Spinal cord (tissue), 9 donors: ENCODE measurements at regions not wholly inside any gene's neighbourhood (a gene's known extent, or its start where the extent isn't known, plus 50 kb on each side); places are given as distances from the start of the nearest gene placed in this dataset.

Experiments used
- DNase-seq, 6 donors: peaks; one replicate each; pipeline versions ENCODE4 v3.0.0 to v3.0.0-alpha.2; 2013 to 2015; ENCODE audit warnings: low spot score in 6 of 6, low read depth in 4 of 6
- H3K27ac ChIP-seq: one replicate; pipeline ENCODE4 v1.5.1; 2013; ENCODE audit warnings: low read depth, low read length, control low read depth
- H3K27me3 ChIP-seq: one replicate; pipeline ENCODE4 v1.6.1; 2013; ENCODE audit warnings: low read length; ENCODE audit not compliant: control insufficient read depth, insufficient read depth
- H3K36me3 ChIP-seq: one replicate; pipeline ENCODE4 v1.6.1; 2013; ENCODE audit warnings: low read length; ENCODE audit not compliant: control insufficient read depth, insufficient read depth
- H3K4me1 ChIP-seq: one replicate; pipeline ENCODE4 v1.6.1; 2013; ENCODE audit warnings: low read length; ENCODE audit not compliant: control insufficient read depth, insufficient read depth
- H3K4me3 ChIP-seq: one replicate; pipeline ENCODE4 v1.5.1; 2013; ENCODE audit warnings: low read depth, low read length, control low read depth
- H3K9me3 ChIP-seq: one replicate; pipeline ENCODE4 v1.6.1; 2013; ENCODE audit warnings: low read length; ENCODE audit not compliant: control insufficient read depth, insufficient read depth
- WGBS: methylation state at CpG from one replicate; pipeline ENCODE4 v1.1.5; 2013; ENCODE audit warnings: missing lambda C conversion rate; ENCODE audit not compliant: insufficient coverage; 5-methylcytosine and 5-hydroxymethylcytosine counted together
- donor health status: healthy.

DNA sequence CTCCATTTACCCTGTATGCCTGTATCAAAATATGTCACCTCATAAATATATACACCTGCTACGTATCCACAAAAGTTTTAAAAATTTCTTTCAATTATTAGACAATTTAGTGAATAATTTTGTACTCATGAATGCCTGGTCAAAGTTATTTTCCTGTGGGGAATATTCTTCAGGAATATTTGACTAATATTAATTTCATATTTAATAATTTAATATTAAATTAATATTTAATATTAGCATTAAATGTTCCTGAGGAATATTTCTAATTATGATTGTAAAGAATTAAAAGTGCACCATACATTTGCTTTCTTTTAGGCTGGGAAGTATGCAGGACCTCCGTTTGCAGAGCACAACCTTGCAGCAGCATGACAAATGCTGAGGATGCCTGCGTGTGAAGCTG lies 422.7 kb downstream of the C3orf38 start:
- no peak for DNase-seq
- Histone ChIP-seq H3K27ac (no peak overlapping the region), H3K4me3 (no peak overlapping the region), H3K27me3 (no peaks in the 10 kb centered on the region), H3K36me3 (no peaks in the 10 kb centered on the region), H3K9me3 (no peaks in the 10 kb centered on the region), H3K4me1 (no peaks in the 10 kb centered on the region)
- WGBS, result 83% methylated on average over 1 of the region's 3 CpGs

DNA sequence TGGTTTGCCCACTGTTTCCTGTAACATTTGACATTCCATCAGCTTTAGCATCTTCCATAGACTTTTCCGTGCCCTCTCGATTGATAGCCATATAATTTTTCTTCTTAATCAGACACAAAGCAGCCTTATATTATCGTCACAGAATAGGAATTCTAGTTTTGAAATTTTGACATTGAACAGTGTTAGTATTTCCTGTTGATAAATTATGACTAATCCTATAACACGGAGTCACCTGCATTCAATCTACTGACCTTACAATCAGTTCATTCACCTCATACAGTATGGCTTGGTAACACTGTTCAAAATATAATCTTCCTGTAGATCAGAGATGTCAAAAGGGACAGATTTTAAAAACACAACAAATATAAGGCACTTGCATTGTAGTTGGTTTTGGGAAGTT lies 423.7 kb downstream of the C3orf38 start:
- H3K9me3 ChIP-seq, result no peaks in the 10 kb centered on the region
- no peak for DNase-seq
- H3K36me3 ChIP-seq, result no peaks in the 10 kb centered on the region
- H3K27me3 ChIP-seq, result no peaks in the 10 kb centered on the region
- WGBS, result 80% methylated on average over 1 of the region's 4 CpGs
- H3K4me3 ChIP-seq, result no peak overlapping the region
- no peak overlapping the region for H3K27ac ChIP-seq
- no peaks in the 10 kb centered on the region for H3K4me1 ChIP-seq

DNA sequence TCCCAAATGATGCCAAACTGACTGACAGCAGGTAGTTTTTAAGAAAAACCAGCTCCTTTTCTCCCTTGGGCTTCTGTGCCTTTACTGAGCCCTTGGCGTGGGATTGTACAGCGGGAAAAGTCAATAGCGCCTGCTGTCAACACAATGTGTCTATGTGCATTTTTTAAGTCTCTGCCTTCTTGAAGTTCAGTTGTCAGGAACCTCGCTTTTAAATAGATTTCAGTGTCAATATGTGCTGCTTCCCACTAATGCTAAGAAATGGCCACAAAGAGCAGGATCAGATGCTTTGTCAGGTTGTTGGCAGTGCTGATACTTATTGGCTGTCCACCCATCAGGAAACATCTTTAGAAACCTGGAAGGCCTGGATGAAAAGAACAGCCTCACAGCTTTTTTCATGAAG lies 424.4 kb downstream of the C3orf38 start:
- H3K4me1 ChIP-seq, result no peaks in the 10 kb centered on the region
- H3K27ac ChIP-seq, result no peak overlapping the region
- WGBS, result 81% methylated on average over 4 of the region's 4 CpGs
- no peaks in the 10 kb centered on the region for H3K9me3 ChIP-seq
- no peak overlapping the region for H3K4me3 ChIP-seq
- H3K27me3 ChIP-seq, result no peaks in the 10 kb centered on the region
- DNase-seq, result peak in 1 of 6 donors; percentile 40
- H3K36me3 ChIP-seq, result no peaks in the 10 kb centered on the region

DNA sequence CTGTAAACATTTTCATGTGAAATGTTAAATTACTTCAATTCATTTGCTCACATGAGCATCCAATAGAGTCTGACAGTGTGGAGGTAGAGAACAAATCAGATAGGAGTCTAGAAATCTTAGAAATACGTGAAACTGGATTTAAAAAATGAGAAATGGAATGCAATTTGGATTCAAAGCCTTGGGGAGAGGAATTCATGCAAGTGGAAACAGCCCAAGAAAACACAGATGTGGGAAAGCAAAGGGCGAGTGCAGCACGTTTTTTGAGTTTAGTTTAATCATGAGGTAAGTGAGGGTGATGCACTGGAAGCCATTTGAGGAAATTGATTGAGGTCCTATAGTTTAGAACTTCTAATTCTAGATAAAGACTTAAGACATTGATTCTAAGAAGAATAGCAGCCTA lies 434.7 kb downstream of the C3orf38 start:
- 76% methylated on average over 3 of the region's 3 CpGs for WGBS
- H3K27ac ChIP-seq, result no peak overlapping the region

DNA sequence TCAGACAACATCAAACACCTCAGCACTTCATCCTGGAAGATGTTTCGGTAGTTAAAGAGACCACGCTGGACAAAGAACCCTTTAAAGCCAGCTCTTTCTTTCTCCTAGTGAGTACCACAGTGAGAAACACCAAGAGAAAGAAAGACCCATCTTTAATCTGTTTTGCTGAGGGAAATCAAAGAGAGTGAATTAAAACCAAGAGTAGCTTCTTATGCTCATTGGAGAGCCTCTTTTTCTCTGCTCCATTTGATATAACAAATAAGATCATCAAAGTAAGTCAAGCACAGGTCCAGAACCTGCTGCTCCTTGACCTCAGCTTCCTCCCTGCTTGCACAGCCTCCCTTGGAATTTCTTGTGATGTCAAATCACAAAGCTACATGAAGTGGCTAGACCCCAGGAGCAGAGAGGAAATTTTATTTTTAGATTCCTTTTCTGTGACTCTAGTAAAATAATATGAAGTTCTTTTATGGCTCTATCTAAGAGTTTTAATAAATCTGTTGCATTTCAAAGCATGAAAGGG lies 436.4 kb downstream of the C3orf38 start:
- H3K36me3 ChIP-seq, result no peaks in the 10 kb centered on the region
- no peaks in the 10 kb centered on the region for H3K27me3 ChIP-seq
- no peaks in the 10 kb centered on the region for H3K4me1 ChIP-seq
- H3K27ac ChIP-seq, result no peak overlapping the region
- no CpG with 5 or more reads among the region's 2 CpGs for WGBS
- H3K4me3 ChIP-seq, result no peak overlapping the region
- no peaks in the 10 kb centered on the region for H3K9me3 ChIP-seq
- peak in 1 of 6 donors; percentile 12 for DNase-seq

More for the DNA sequence above, 434.7 kb downstream of the C3orf38 start:
- H3K27me3 ChIP-seq, result no peaks in the 10 kb centered on the region
- H3K36me3 ChIP-seq, result no peaks in the 10 kb centered on the region
- no peak overlapping the region for H3K4me3 ChIP-seq
- no peak for DNase-seq
- H3K4me1 ChIP-seq, result no peaks in the 10 kb centered on the region
- no peaks in the 10 kb centered on the region for H3K9me3 ChIP-seq

DNA sequence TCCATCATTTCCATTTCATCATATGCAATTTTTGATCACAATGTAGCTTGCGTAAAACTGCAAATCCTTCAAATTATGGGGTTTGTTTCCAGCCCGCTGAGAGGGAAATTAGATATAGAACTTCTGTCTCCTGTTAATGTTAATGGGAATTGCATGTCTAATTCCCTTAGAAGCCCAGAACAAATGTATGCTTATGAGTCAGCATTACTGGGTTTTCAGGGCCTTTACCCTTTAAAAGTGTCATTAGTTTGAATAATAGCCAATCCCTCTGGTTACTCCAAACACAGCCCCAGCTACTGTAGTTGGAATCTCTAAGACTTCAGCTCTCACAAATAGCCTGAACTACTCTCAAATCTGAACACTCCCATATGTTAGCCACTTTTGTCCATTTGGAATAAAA lies 439.4 kb downstream of the C3orf38 start:
- Histone ChIP-seq H3K27me3 (no peaks in the 10 kb centered on the region), H3K36me3 (no peaks in the 10 kb centered on the region), H3K27ac (no peak overlapping the region), H3K9me3 (no peaks in the 10 kb centered on the region), H3K4me3 (no peak overlapping the region), H3K4me1 (no peaks in the 10 kb centered on the region)
- peak in 1 of 6 donors; percentile 41 for DNase-seq
- WGBS, result no CpG with 5 or more reads among the region's 2 CpGs

DNA sequence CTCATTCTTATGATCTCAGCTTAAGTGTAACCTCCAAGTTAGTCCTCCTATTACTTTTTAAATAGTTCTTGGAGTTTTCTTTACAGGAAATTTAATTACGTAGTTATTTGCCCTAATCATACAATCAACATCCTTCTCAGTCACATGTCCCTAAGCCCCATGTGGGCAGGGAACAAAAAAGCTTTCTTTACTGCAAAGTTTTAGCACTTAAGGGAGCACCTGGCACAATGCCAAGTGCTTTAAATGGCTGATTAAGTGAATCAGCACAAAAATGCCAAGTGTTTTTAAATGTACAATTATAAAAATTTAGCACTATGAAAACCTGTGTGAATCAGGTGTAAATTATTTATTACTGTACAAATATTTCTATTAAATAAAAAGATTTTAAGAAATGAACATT lies 445.3 kb downstream of the C3orf38 start:
- no peak overlapping the region for H3K27ac ChIP-seq
- no CpG with 5 or more reads among the region's 1 CpG for WGBS
- no peaks in the 10 kb centered on the region for H3K9me3 ChIP-seq

DNA sequence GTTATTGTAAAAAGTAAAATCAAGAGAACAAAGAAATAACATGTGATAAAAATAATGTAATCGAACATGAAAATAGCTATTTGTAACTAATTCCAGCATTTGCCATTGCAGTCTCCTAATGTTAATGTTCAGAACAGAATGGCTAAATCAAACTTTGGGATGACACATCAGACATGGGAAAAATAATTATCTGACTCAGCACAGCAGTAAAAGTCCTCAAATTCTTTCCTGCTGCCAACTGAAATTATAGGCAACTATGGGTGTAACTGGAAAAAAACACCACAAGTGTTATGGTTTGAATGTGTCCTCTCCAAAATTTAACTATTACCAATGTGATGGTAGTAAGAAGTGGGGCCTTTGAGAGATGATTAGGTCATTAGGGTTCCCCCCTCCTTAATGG lies 446.7 kb downstream of the C3orf38 start:
- no CpG with 5 or more reads among the region's 1 CpG for WGBS
- H3K4me1 ChIP-seq, result no peaks in the 10 kb centered on the region
- no peak overlapping the region for H3K27ac ChIP-seq
- H3K9me3 ChIP-seq, result no peaks in the 10 kb centered on the region
- no peak overlapping the region for H3K4me3 ChIP-seq
- H3K27me3 ChIP-seq, result no peaks in the 10 kb centered on the region
- no peak for DNase-seq
- H3K36me3 ChIP-seq, result no peaks in the 10 kb centered on the region

More for the DNA sequence above, 445.3 kb downstream of the C3orf38 start:
- Histone ChIP-seq H3K4me3 (no peak overlapping the region), H3K27me3 (no peaks in the 10 kb centered on the region), H3K36me3 (no peaks in the 10 kb centered on the region), H3K4me1 (no peaks in the 10 kb centered on the region)
- DNase-seq, result no peak

DNA sequence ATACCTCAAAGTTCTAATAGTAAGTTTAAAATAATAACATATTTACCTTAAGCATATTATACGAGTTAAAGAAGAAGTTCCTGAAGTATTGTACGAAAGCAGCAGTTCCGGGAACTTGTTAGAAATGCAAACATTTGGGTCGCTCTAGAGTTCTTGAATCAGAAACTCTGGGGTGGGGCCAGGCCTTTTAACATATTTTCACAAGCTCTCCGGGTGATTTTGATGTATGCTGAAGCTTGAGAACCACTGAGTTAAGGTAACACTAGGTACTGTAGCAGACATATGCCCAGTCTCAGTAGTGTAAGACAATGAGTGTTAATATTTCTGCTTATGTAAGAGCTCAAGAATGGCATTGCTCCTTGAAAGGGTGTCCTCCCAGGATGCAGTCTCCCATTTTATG lies 461.1 kb downstream of the C3orf38 start:
- Histone ChIP-seq H3K4me1 (no peaks in the 10 kb centered on the region), H3K27ac (no peak overlapping the region), H3K36me3 (no peaks in the 10 kb centered on the region), H3K9me3 (no peaks in the 10 kb centered on the region), H3K27me3 (no peaks in the 10 kb centered on the region), H3K4me3 (no peak overlapping the region)
- DNase-seq, result no peak
- 50% methylated on average over 1 of the region's 5 CpGs for WGBS

DNA sequence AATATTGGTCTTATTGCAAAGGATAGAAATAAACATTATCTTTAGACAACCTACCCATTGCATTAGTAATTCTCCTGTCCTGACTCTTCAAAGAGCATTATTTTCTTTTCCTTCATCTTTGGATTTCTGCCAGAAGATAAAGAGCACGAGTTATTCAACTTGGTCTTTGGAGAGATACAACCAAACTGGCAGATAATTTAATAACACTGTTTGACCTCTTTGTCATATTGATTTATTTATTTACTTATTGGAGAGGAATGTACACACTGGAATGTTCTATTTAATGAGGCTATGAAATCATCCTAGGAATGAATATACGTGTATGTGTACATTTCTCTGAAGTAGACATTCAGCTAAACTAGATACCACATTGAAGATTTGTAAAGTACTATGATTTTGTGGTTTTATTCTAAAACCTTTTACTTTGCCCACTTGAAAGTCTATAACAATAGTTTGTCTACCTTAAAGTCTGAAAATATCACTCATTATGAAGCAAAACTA lies 462.1 kb downstream of the C3orf38 start:
- Histone ChIP-seq H3K27ac (no peak overlapping the region), H3K27me3 (no peaks in the 10 kb centered on the region), H3K36me3 (no peaks in the 10 kb centered on the region), H3K4me3 (no peak overlapping the region), H3K4me1 (no peaks in the 10 kb centered on the region), H3K9me3 (no peaks in the 10 kb centered on the region)
- WGBS, result no CpG with 5 or more reads among the region's 2 CpGs
- no peak for DNase-seq
